Naive thymus-derived CD4-positive, alpha-beta T cell (primary cell): ENCODE measurements at regions not wholly inside any gene's neighbourhood (a gene's known extent, or its start where the extent isn't known, plus 50 kb on each side); places are given as distances from the start of the nearest gene placed in this dataset.

ENCODE experiments used
- ATAC-seq: fragments of 150-1000 bp; cut with Tn5 transposase; 2 replicates; pipeline ENCODE4 v1.10.0; 2021; ENCODE audit warnings: mild to moderate bottlenecking, moderate library complexity
- CTCF ChIA-PET: fragments of 350-600 bp; sonication (Branson Sonifier 250); formaldehyde crosslinking; loops from one replicate; lab custom pipeline; 2021; ENCODE audit warnings: antibody characterized with exemption; lab: Charles Lee
- POLR2A ChIA-PET: fragments of 350-600 bp; sonication (Branson Sonifier 250); formaldehyde crosslinking; loops from one replicate; lab custom pipeline; 2021; ENCODE audit warnings: antibody characterized with exemption, inconsistent platforms; lab: Charles Lee
- DNase-seq, 9 donors: peaks; one replicate each; pipeline versions ENCODE4 v3.0.0 to v3.0.0-alpha.2; 2020 to 2022; ENCODE audit warnings: mixed read lengths in 1 of 9
- H3K27ac ChIP-seq: one replicate; pipeline ENCODE4 v1.7.0; 2013; ENCODE audit warnings: mild to moderate bottlenecking, low read depth, low read length, moderate library complexity
- H3K27me3 ChIP-seq, 2 donors: one replicate each; pipeline ENCODE4 v1.7.0; 2013; ENCODE audit warnings: low read length in 2 of 2, mild to moderate bottlenecking in 2 of 2, moderate library complexity in 2 of 2; ENCODE audit not compliant: control insufficient read depth in 2 of 2, insufficient read depth in 2 of 2
- H3K36me3 ChIP-seq, 3 experiments: 1 replicate in 2 of 3; 2 replicates in 1 of 3; pipeline ENCODE4 v1.7.0; 2013; ENCODE audit warnings: low read length in 3 of 3, mild to moderate bottlenecking in 3 of 3, moderate library complexity in 1 of 3; ENCODE audit not compliant: insufficient read depth in 3 of 3, control insufficient read depth in 2 of 3
- H3K4me1 ChIP-seq, 2 donors: one replicate each; pipeline ENCODE4 v1.7.0; 2013; ENCODE audit warnings: low read length in 2 of 2, mild to moderate bottlenecking in 2 of 2, moderate library complexity in 1 of 2; ENCODE audit not compliant: control insufficient read depth in 2 of 2, insufficient read depth in 2 of 2
- H3K4me3 ChIP-seq: 2 replicates; pipeline ENCODE4 v1.7.0; 2013; ENCODE audit warnings: mild to moderate bottlenecking, low read length
- H3K9me3 ChIP-seq, 3 experiments: 1 replicate in 2 of 3; 2 replicates in 1 of 3; pipeline ENCODE4 v1.7.0; 2013; ENCODE audit warnings: low read length in 3 of 3; ENCODE audit not compliant: control insufficient read depth in 2 of 3
- H3K27ac Mint-ChIP-seq, 9 donors: one replicate each; pipeline ENCODE4 v1.8.0; 2020 to 2022; ENCODE audit warnings: mixed read lengths in 9 of 9, mild to moderate bottlenecking in 8 of 9, moderate library complexity in 5 of 9, inconsistent platforms in 2 of 9
- H3K27me3 Mint-ChIP-seq, 5 donors: one replicate each; pipeline ENCODE4 v1.8.0; 2021 to 2022; ENCODE audit warnings: mixed read lengths in 5 of 5, mild to moderate bottlenecking in 1 of 5
- H3K36me3 Mint-ChIP-seq, 5 donors: one replicate each; pipeline ENCODE4 v1.8.0; 2020 to 2022; ENCODE audit warnings: mixed read lengths in 5 of 5, mild to moderate bottlenecking in 3 of 5, inconsistent platforms in 1 of 5
- H3K4me1 Mint-ChIP-seq, 7 donors: one replicate each; pipeline ENCODE4 v1.8.0; 2020 to 2022; ENCODE audit warnings: mixed read lengths in 7 of 7, mild to moderate bottlenecking in 3 of 7, inconsistent platforms in 1 of 7
- H3K4me3 Mint-ChIP-seq, 10 donors: one replicate each; pipeline ENCODE4 v1.8.0; 2020 to 2022; ENCODE audit warnings: mild to moderate bottlenecking in 10 of 10, mixed read lengths in 10 of 10, moderate library complexity in 6 of 10, inconsistent platforms in 2 of 10
- H3K9me3 Mint-ChIP-seq, 11 donors: one replicate each; pipeline ENCODE4 v1.8.0; 2020 to 2022; ENCODE audit warnings: mixed read lengths in 11 of 11, mild to moderate bottlenecking in 4 of 11, inconsistent platforms in 1 of 11, moderate library complexity in 1 of 11
- intact Hi-C, 2 donors: fragments of 100-400 bp; cut with micrococcal nuclease; formaldehyde crosslinking; loops; one replicate each; pipeline ENCODE4 v1.15.1; 2023

- POLR2A ChIA-PET = no interaction called here
- H3K9me3 Mint-ChIP-seq = peaks cover 0 to 6% (median 1%) of the 10 kb centered on the region in 11 donors
- CTCF ChIA-PET = no interaction called here
Measured at GRCh38 chr1:239772446-239772845, 319.2 kb upstream of the FMN2 start.

GRCh38 chr1:239775466-239775865, 316.2 kb upstream of the FMN2 start:
- Mint-ChIP-seq H3K36me3 (peaks cover 0 to 8% (median 4%) of the 10 kb centered on the region in 5 donors), H3K4me3 (no peak overlapping the region), H3K27ac (peak overlapping the region in 3 of 9 donors; percentile 0 to 2 (median 1)), H3K4me1 (peaks cover 0 to 7% (median 0%) of the 10 kb centered on the region in 7 donors), H3K27me3 (no peaks in the 10 kb centered on the region), H3K9me3 (peaks cover 0 to 6% (median 1%) of the 10 kb centered on the region in 11 donors)
- Histone ChIP-seq H3K4me3 (no peak overlapping the region), H3K36me3 (no peaks in the 10 kb centered on the region), H3K9me3 (no peaks in the 10 kb centered on the region), H3K4me1 (no peaks in the 10 kb centered on the region), H3K27me3 (no peaks in the 10 kb centered on the region), H3K27ac (no peak overlapping the region)
- POLR2A ChIA-PET = no interaction called here
- CTCF ChIA-PET = interaction anchor here (1.5 kb wide), 1 partner anchor 122 kb away, joined by 3 read pairs; no protein-coding TSS in a partner anchor
- DNase-seq = no peak
- no peak for ATAC-seq
- intact Hi-C loops = no loop called here

More at GRCh38 chr1:239772446-239772845, 319.2 kb upstream of the FMN2 start:
- no peak overlapping the region for H3K27ac ChIP-seq
- no peaks in the 10 kb centered on the region for H3K36me3 ChIP-seq
- H3K27me3 Mint-ChIP-seq = no peaks in the 10 kb centered on the region
- no peak for ATAC-seq
- peaks cover 0 to 7% (median 0%) of the 10 kb centered on the region in 7 donors for H3K4me1 Mint-ChIP-seq
- intact Hi-C loops = no loop called here
- no peaks in the 10 kb centered on the region for H3K4me1 ChIP-seq
- no peaks in the 10 kb centered on the region for H3K27me3 ChIP-seq
- H3K4me3 Mint-ChIP-seq = no peak overlapping the region
- no peaks in the 10 kb centered on the region for H3K9me3 ChIP-seq
- peaks cover 0 to 6% (median 4%) of the 10 kb centered on the region in 5 donors for H3K36me3 Mint-ChIP-seq
- DNase-seq = no peak
- H3K27ac Mint-ChIP-seq = no peak overlapping the region
- no peak overlapping the region for H3K4me3 ChIP-seq

- Mint-ChIP-seq H3K27me3 (no peaks in the 10 kb centered on the region), H3K4me3 (no peak overlapping the region), H3K4me1 (peaks cover 0 to 7% (median 0%) of the 10 kb centered on the region in 7 donors), H3K36me3 (peaks cover 0 to 14% (median 4%) of the 10 kb centered on the region in 5 donors), H3K9me3 (peaks cover 0 to 12% (median 2%) of the 10 kb centered on the region in 11 donors), H3K27ac (no peak overlapping the region)
- ATAC-seq (no peak), DNase-seq (no peak)
- CTCF ChIA-PET = no interaction called here
- Histone ChIP-seq H3K36me3 (no peaks in the 10 kb centered on the region), H3K4me1 (no peaks in the 10 kb centered on the region), H3K9me3 (no peaks in the 10 kb centered on the region), H3K4me3 (no peak overlapping the region), H3K27ac (no peak overlapping the region), H3K27me3 (no peaks in the 10 kb centered on the region)
- POLR2A ChIA-PET = no interaction called here
- intact Hi-C loops = no loop called here
Measured at GRCh38 chr1:239778208-239778813, 313.4 kb upstream of the FMN2 start.

GRCh38 chr1:239779962-239780361, 311.7 kb upstream of the FMN2 start:
- H3K9me3 Mint-ChIP-seq = peaks cover 0 to 12% (median 2%) of the 10 kb centered on the region in 11 donors
- H3K27me3 ChIP-seq = no peaks in the 10 kb centered on the region
- POLR2A ChIA-PET = no interaction called here
- CTCF ChIA-PET = no interaction called here
- no peak overlapping the region for H3K4me3 ChIP-seq
- no peaks in the 10 kb centered on the region for H3K4me1 ChIP-seq
- no peaks in the 10 kb centered on the region for H3K36me3 ChIP-seq
- no peak overlapping the region for H3K4me3 Mint-ChIP-seq
- H3K27me3 Mint-ChIP-seq = no peaks in the 10 kb centered on the region
- H3K36me3 Mint-ChIP-seq = peaks cover 0 to 14% (median 4%) of the 10 kb centered on the region in 5 donors
- no peak for DNase-seq
- H3K27ac Mint-ChIP-seq = no peak overlapping the region
- no peaks in the 10 kb centered on the region for H3K9me3 ChIP-seq
- H3K4me1 Mint-ChIP-seq = no peaks in the 10 kb centered on the region
- intact Hi-C loops = no loop called here
- ATAC-seq = no peak
- H3K27ac ChIP-seq = no peak overlapping the region

- Mint-ChIP-seq H3K4me3 (no peak overlapping the region), H3K4me1 (no peaks in the 10 kb centered on the region), H3K27ac (no peak overlapping the region), H3K27me3 (no peaks in the 10 kb centered on the region), H3K9me3 (peaks cover 0 to 16% (median 4%) of the 10 kb centered on the region in 11 donors), H3K36me3 (peaks cover 0 to 16% (median 12%) of the 10 kb centered on the region in 5 donors)
- intact Hi-C loops = no loop called here
- Histone ChIP-seq H3K4me3 (no peak overlapping the region), H3K36me3 (no peaks in the 10 kb centered on the region), H3K4me1 (no peaks in the 10 kb centered on the region), H3K27ac (no peak overlapping the region), H3K27me3 (no peaks in the 10 kb centered on the region), H3K9me3 (no peaks in the 10 kb centered on the region)
- CTCF ChIA-PET = interaction anchor here (0.7 kb wide), 1 partner anchor 168 kb away, joined by 4 read pairs; no protein-coding TSS in a partner anchor
- POLR2A ChIA-PET = no interaction called here
- ATAC-seq (no peak), DNase-seq (no peak)
Measured at GRCh38 chr1:239784896-239785295, 306.8 kb upstream of the FMN2 start.

GRCh38 chr1:239785576-239785975, 306.1 kb upstream of the FMN2 start:
- H3K4me3 ChIP-seq = no peak overlapping the region
- Mint-ChIP-seq H3K4me3 (no peak overlapping the region), H3K27ac (no peak overlapping the region), H3K27me3 (no peaks in the 10 kb centered on the region), H3K4me1 (no peaks in the 10 kb centered on the region), H3K36me3 (peaks cover 0 to 23% (median 12%) of the 10 kb centered on the region in 5 donors), H3K9me3 (peaks cover 0 to 23% (median 7%) of the 10 kb centered on the region in 11 donors)
- H3K36me3 ChIP-seq = no peaks in the 10 kb centered on the region
- H3K27me3 ChIP-seq = no peaks in the 10 kb centered on the region
- ChIA-PET POLR2A (no interaction called here), CTCF (no interaction called here)
- H3K4me1 ChIP-seq = no peaks in the 10 kb centered on the region
- ATAC-seq (no peak), DNase-seq (no peak)
- no peaks in the 10 kb centered on the region for H3K9me3 ChIP-seq
- intact Hi-C loops = no loop called here
- H3K27ac ChIP-seq = no peak overlapping the region

GRCh38 chr1:239786464-239786863, 305.2 kb upstream of the FMN2 start:
- CTCF ChIA-PET = no interaction called here
- no peak overlapping the region for H3K27ac ChIP-seq
- Mint-ChIP-seq H3K27ac (no peak overlapping the region), H3K4me3 (no peak overlapping the region), H3K36me3 (peaks cover 0 to 25% (median 12%) of the 10 kb centered on the region in 5 donors), H3K9me3 (peaks cover 0 to 21% (median 7%) of the 10 kb centered on the region in 11 donors), H3K27me3 (no peaks in the 10 kb centered on the region), H3K4me1 (peaks cover 0 to under 1% (median 0%) of the 10 kb centered on the region in 7 donors)
- DNase-seq (no peak), ATAC-seq (no peak)
- no peaks in the 10 kb centered on the region for H3K4me1 ChIP-seq
- H3K36me3 ChIP-seq = no peaks in the 10 kb centered on the region
- no peaks in the 10 kb centered on the region for H3K27me3 ChIP-seq
- no peaks in the 10 kb centered on the region for H3K9me3 ChIP-seq
- POLR2A ChIA-PET = no interaction called here
- no peak overlapping the region for H3K4me3 ChIP-seq
- intact Hi-C loops = no loop called here
